Naive thymus-derived CD8-positive, alpha-beta T cell (primary cell): ENCODE measurements at regions not wholly inside any gene's neighbourhood (a gene's known extent, or its start where the extent isn't known, plus 50 kb on each side); places are given as distances from the start of the nearest gene placed in this dataset.
"Not testable (repeated sequence)": the region's sequence is repeated elsewhere in the genome, so short reads cannot be mapped to it uniquely, and the experiment has no call there.

Source experiments
- ATAC-seq, 2 donors: fragments of 150-1000 bp; cut with Tn5 transposase in 1 of 2; sonication (Bioruptor Pico), chemical (Tn5 transposase) in 1 of 2; 1 replicate in 1 of 2; 2 replicates in 1 of 2; pipeline ENCODE4 v1.10.0; 2021; ENCODE audit warnings: mild to moderate bottlenecking in 2 of 2, moderate library complexity in 2 of 2
- POLR2A ChIA-PET: fragments of 350-600 bp; sonication (Branson Sonifier 250); formaldehyde crosslinking; loops from one replicate; lab custom pipeline; 2021; ENCODE audit warnings: antibody characterized with exemption; lab: Charles Lee
- DNase-seq, 10 donors: peaks; one replicate each; pipeline versions ENCODE4 v3.0.0 to v3.0.0-alpha.2; 2020 to 2022
- H3K27ac Mint-ChIP-seq, 10 donors: one replicate each; pipeline ENCODE4 v1.8.0; 2020 to 2022; ENCODE audit warnings: mild to moderate bottlenecking in 10 of 10, mixed read lengths in 10 of 10, moderate library complexity in 4 of 10, inconsistent platforms in 1 of 10
- H3K27me3 Mint-ChIP-seq, 5 donors: one replicate each; pipeline ENCODE4 v1.8.0; 2021 to 2022; ENCODE audit warnings: mixed read lengths in 5 of 5
- H3K36me3 Mint-ChIP-seq, 3 donors: one replicate each; pipeline ENCODE4 v1.8.0; 2020 to 2022; ENCODE audit warnings: mixed read lengths in 3 of 3, mild to moderate bottlenecking in 2 of 3, inconsistent platforms in 1 of 3
- H3K4me1 Mint-ChIP-seq, 4 donors: one replicate each; pipeline ENCODE4 v1.8.0; 2021 to 2022; ENCODE audit warnings: mixed read lengths in 4 of 4
- H3K4me3 Mint-ChIP-seq, 10 donors: one replicate each; pipeline ENCODE4 v1.8.0; 2020 to 2022; ENCODE audit warnings: mild to moderate bottlenecking in 10 of 10, mixed read lengths in 10 of 10, moderate library complexity in 6 of 10, inconsistent platforms in 1 of 10
- H3K9me3 Mint-ChIP-seq, 9 donors: one replicate each; pipeline ENCODE4 v1.8.0; 2020 to 2022; ENCODE audit warnings: mixed read lengths in 9 of 9, mild to moderate bottlenecking in 3 of 9, inconsistent platforms in 1 of 9, moderate library complexity in 1 of 9

- no peak for ATAC-seq
- H3K27me3 Mint-ChIP-seq = peaks cover 0 to 3% (median 0%) of the 10 kb centered on the region in 5 donors
- peaks cover 0 to 15% (median 3%) of the 10 kb centered on the region in 9 donors for H3K9me3 Mint-ChIP-seq
- peaks cover 0 to 4% (median 0%) of the 10 kb centered on the region in 3 donors for H3K36me3 Mint-ChIP-seq
- H3K27ac Mint-ChIP-seq = no peak overlapping the region
- H3K4me3 Mint-ChIP-seq = no peak overlapping the region
- POLR2A ChIA-PET = no interaction called here
- H3K4me1 Mint-ChIP-seq = no peaks in the 10 kb centered on the region
- no peak for DNase-seq
Observed at GRCh38 chr6:132052096-132052495, 100.9 kb upstream of the CCN2 start.

- DNase-seq = no peak
- ATAC-seq = no peak
- H3K27ac Mint-ChIP-seq = no peak overlapping the region
- no peaks in the 10 kb centered on the region for H3K36me3 Mint-ChIP-seq
- H3K4me3 Mint-ChIP-seq = no peak overlapping the region
- peaks cover 0 to 6% (median 0%) of the 10 kb centered on the region in 5 donors for H3K27me3 Mint-ChIP-seq
- H3K9me3 Mint-ChIP-seq = peaks cover 0 to 3% (median 0%) of the 10 kb centered on the region in 9 donors
- H3K4me1 Mint-ChIP-seq = no peaks in the 10 kb centered on the region
- POLR2A ChIA-PET = no interaction called here
Observed at GRCh38 chr6:132045877-132046276, 94.7 kb upstream of the CCN2 start.

GRCh38 chr6:132043148-132043547, 92.0 kb upstream of the CCN2 start:
- no peak overlapping the region for H3K4me3 Mint-ChIP-seq
- H3K36me3 Mint-ChIP-seq = no peaks in the 10 kb centered on the region
- no peaks in the 10 kb centered on the region for H3K4me1 Mint-ChIP-seq
- POLR2A ChIA-PET = no interaction called here
- ATAC-seq (no peak), DNase-seq (no peak)
- peaks cover 0 to 6% (median 0%) of the 10 kb centered on the region in 5 donors for H3K27me3 Mint-ChIP-seq
- H3K9me3 Mint-ChIP-seq = peaks cover 0 to 1% (median 0%) of the 10 kb centered on the region in 9 donors
- H3K27ac Mint-ChIP-seq = no peak overlapping the region

- H3K36me3 Mint-ChIP-seq = no peaks in the 10 kb centered on the region
- no peaks in the 10 kb centered on the region for H3K4me1 Mint-ChIP-seq
- ATAC-seq (no peak), DNase-seq (no peak)
- POLR2A ChIA-PET = no interaction called here
- H3K27ac Mint-ChIP-seq = no peak overlapping the region
- no peak overlapping the region for H3K4me3 Mint-ChIP-seq
- peaks cover 0 to 1% (median 0%) of the 10 kb centered on the region in 9 donors for H3K9me3 Mint-ChIP-seq
- H3K27me3 Mint-ChIP-seq = peaks cover 0 to 6% (median 0%) of the 10 kb centered on the region in 5 donors
Observed at GRCh38 chr6:132041706-132042105, 90.5 kb upstream of the CCN2 start.

- DNase-seq = no peak
- Mint-ChIP-seq H3K4me3 (no peak overlapping the region), H3K36me3 (no peaks in the 10 kb centered on the region), H3K9me3 (peaks cover 0 to 4% (median 0%) of the 10 kb centered on the region in 9 donors), H3K27ac (no peak overlapping the region), H3K4me1 (no peaks in the 10 kb centered on the region), H3K27me3 (peaks cover 0 to 6% (median 2%) of the 10 kb centered on the region in 5 donors)
- POLR2A ChIA-PET = no interaction called here
- ATAC-seq = no peak
Observed at GRCh38 chr6:132028029-132028428, 76.9 kb upstream of the CCN2 start.

GRCh38 chr6:132025468-132025867, 74.3 kb upstream of the CCN2 start:
- Mint-ChIP-seq H3K9me3 (peaks cover 0 to 4% (median 0%) of the 10 kb centered on the region in 9 donors), H3K27ac (no peak overlapping the region), H3K27me3 (peaks cover 0 to 19% (median 4%) of the 10 kb centered on the region in 5 donors), H3K4me1 (no peaks in the 10 kb centered on the region), H3K36me3 (no peaks in the 10 kb centered on the region), H3K4me3 (no peak overlapping the region)
- ATAC-seq (no peak), DNase-seq (no peak)
- POLR2A ChIA-PET = no interaction called here

- no peaks in the 10 kb centered on the region for H3K4me1 Mint-ChIP-seq
- ATAC-seq = no peak
- peaks cover 0 to 19% (median 6%) of the 10 kb centered on the region in 5 donors for H3K27me3 Mint-ChIP-seq
- H3K4me3 Mint-ChIP-seq = no peak overlapping the region
- no peak overlapping the region for H3K27ac Mint-ChIP-seq
- no peaks in the 10 kb centered on the region for H3K36me3 Mint-ChIP-seq
- POLR2A ChIA-PET = no interaction called here
- no peak for DNase-seq
- peaks cover 0 to 4% (median 0%) of the 10 kb centered on the region in 9 donors for H3K9me3 Mint-ChIP-seq
Observed at GRCh38 chr6:132023490-132023889, 72.3 kb upstream of the CCN2 start.

GRCh38 chr6:132021552-132022375, 70.6 kb upstream of the CCN2 start:
- Mint-ChIP-seq H3K4me1 (no peaks in the 10 kb centered on the region), H3K4me3 (no peak overlapping the region), H3K27ac (no peak overlapping the region), H3K27me3 (peaks cover 0 to 19% (median 8%) of the 10 kb centered on the region in 5 donors), H3K36me3 (no peaks in the 10 kb centered on the region), H3K9me3 (peaks cover 0 to 4% (median 0%) of the 10 kb centered on the region in 9 donors)
- DNase-seq = no peak
- no peak for ATAC-seq
- POLR2A ChIA-PET = no interaction called here

- H3K27me3 Mint-ChIP-seq = peaks cover 0 to 19% (median 8%) of the 10 kb centered on the region in 5 donors
- H3K9me3 Mint-ChIP-seq, H3K4me3 Mint-ChIP-seq, H3K27ac Mint-ChIP-seq, H3K4me1 Mint-ChIP-seq, H3K36me3 Mint-ChIP-seq, DNase-seq, ATAC-seq, POLR2A ChIA-PET: not testable (repeated sequence)
Observed at GRCh38 chr6:132020918-132021317, 69.7 kb upstream of the CCN2 start.

- Mint-ChIP-seq H3K27me3 (peaks cover 0 to 19% (median 8%) of the 10 kb centered on the region in 5 donors), H3K4me1 (no peaks in the 10 kb centered on the region), H3K27ac (no peak overlapping the region), H3K36me3 (no peaks in the 10 kb centered on the region), H3K9me3 (peaks cover 0 to 4% (median 0%) of the 10 kb centered on the region in 9 donors), H3K4me3 (no peak overlapping the region)
- no peak for DNase-seq
- POLR2A ChIA-PET = no interaction called here
- ATAC-seq = no peak
Observed at GRCh38 chr6:132020138-132020581, 69.0 kb upstream of the CCN2 start.

GRCh38 chr6:132019586-132019985, 68.4 kb upstream of the CCN2 start:
- Mint-ChIP-seq H3K9me3 (peaks cover 0 to 7% (median 0%) of the 10 kb centered on the region in 9 donors), H3K4me1 (no peaks in the 10 kb centered on the region), H3K27me3 (peaks cover 0 to 19% (median 8%) of the 10 kb centered on the region in 5 donors), H3K27ac (no peak overlapping the region), H3K36me3 (no peaks in the 10 kb centered on the region), H3K4me3 (no peak overlapping the region)
- POLR2A ChIA-PET = no interaction called here
- DNase-seq (no peak), ATAC-seq (no peak)

GRCh38 chr6:132017942-132018341, 66.8 kb upstream of the CCN2 start:
- peaks cover 0 to 3% (median 0%) of the 10 kb centered on the region in 9 donors for H3K9me3 Mint-ChIP-seq
- POLR2A ChIA-PET = no interaction called here

GRCh38 chr6:132016396-132016795, 65.2 kb upstream of the CCN2 start:
- POLR2A ChIA-PET = no interaction called here

More at GRCh38 chr6:132017942-132018341, 66.8 kb upstream of the CCN2 start:
- ATAC-seq (no peak), DNase-seq (no peak)
- no peak overlapping the region for H3K27ac Mint-ChIP-seq
- H3K36me3 Mint-ChIP-seq = no peaks in the 10 kb centered on the region
- H3K27me3 Mint-ChIP-seq = peaks cover 0 to 16% (median 8%) of the 10 kb centered on the region in 5 donors
- H3K4me3 Mint-ChIP-seq = no peak overlapping the region
- no peaks in the 10 kb centered on the region for H3K4me1 Mint-ChIP-seq

More at GRCh38 chr6:132016396-132016795, 65.2 kb upstream of the CCN2 start:
- Mint-ChIP-seq H3K27me3 (peaks cover 0 to 9% (median 4%) of the 10 kb centered on the region in 5 donors), H3K9me3 (peaks cover 0 to 3% (median 0%) of the 10 kb centered on the region in 9 donors), H3K4me3 (no peak overlapping the region), H3K4me1 (no peaks in the 10 kb centered on the region), H3K27ac (no peak overlapping the region), H3K36me3 (no peaks in the 10 kb centered on the region)
- DNase-seq = no peak
- ATAC-seq = no peak
